ENCODE measurements at regions not wholly inside any gene's neighbourhood (a gene's known extent, or its start where the extent isn't known, plus 50 kb on each side); places are given as distances from the start of the nearest gene placed in this dataset.

DNA sequence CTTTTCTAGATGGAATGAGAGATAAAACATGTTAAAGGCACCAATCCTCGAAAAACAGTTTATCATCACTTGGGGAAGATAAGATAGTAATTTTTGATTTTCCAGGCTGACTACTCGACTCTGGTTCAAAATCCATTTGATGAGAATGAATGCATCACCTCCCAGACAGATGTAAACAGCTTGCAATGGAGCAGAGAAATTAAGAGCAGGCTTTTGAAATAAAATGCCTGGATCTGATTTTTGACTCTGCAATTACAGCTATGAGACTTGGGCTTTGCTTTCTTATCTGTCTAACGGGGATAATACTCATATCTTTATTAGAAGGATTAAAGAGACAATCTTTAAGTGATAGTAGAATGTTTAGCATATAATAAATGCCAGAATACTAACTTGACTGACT, 1148.9 kb downstream of the OLFM4 start:
- TF ChIP-seq, protein P1, sequence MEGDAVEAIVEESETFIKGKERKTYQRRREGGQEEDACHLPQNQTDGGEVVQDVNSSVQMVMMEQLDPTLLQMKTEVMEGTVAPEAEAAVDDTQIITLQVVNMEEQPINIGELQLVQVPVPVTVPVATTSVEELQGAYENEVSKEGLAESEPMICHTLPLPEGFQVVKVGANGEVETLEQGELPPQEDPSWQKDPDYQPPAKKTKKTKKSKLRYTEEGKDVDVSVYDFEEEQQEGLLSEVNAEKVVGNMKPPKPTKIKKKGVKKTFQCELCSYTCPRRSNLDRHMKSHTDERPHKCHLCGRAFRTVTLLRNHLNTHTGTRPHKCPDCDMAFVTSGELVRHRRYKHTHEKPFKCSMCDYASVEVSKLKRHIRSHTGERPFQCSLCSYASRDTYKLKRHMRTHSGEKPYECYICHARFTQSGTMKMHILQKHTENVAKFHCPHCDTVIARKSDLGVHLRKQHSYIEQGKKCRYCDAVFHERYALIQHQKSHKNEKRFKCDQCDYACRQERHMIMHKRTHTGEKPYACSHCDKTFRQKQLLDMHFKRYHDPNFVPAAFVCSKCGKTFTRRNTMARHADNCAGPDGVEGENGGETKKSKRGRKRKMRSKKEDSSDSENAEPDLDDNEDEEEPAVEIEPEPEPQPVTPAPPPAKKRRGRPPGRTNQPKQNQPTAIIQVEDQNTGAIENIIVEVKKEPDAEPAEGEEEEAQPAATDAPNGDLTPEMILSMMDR (IDR thresholded peaks at IDR 0.05; ENCODE audit: low read depth, low read length, poor library complexity, severe bottlenecking): no peak
- Histone ChIP-seq H3K4me2 (ENCODE audit: low read length) (no peak overlapping the region), H3K4me1 (ENCODE audit: control insufficient read depth, low read length) (no peaks in the 10 kb centered on the region), H3K9me3 (ENCODE audit: control insufficient read depth, insufficient read depth, low read length) (no peaks in the 10 kb centered on the region), H4K20me1 (ENCODE audit: control insufficient read depth, insufficient read depth, low read depth, low read length) (no peaks in the 10 kb centered on the region), H3K27ac (ENCODE audit: low read depth, low read length) (no peak overlapping the region), H3F3A (ENCODE audit: control insufficient read depth, insufficient read depth) (no peaks in the 10 kb centered on the region), H3K79me2 (ENCODE audit: control insufficient read depth, low read length) (no peaks in the 10 kb centered on the region), H3K4me3 (ENCODE audit: low read length) (no peak overlapping the region), H3K36me3 (ENCODE audit: control insufficient read depth, low read length) (no peaks in the 10 kb centered on the region), H3K27me3 (ENCODE audit: control insufficient read depth, low read length) (no peaks in the 10 kb centered on the region), H3K9me2 (replicated peaks; ENCODE audit: control insufficient read depth, low read length) (no peaks in the 10 kb centered on the region)

DNA sequence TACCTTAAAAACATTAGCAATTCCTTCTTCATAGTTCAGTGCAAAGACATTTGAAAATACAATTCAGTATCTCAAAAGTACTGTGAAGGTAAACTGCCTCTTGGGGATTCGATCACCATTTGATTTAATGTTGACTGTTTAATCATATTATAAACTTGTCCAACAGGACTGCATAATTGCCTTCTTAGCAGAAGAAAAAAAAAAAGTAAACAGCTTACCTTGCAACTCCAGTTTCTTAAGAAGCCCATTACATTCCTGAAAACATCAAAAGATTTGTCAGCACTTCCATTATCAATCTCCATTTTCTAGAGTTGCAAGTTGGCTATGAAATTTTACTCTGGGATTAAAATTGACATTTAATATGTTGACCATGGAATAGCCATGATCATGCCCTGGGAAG, 1154.6 kb downstream of the OLFM4 start:
- Histone ChIP-seq H4K20me1 (ENCODE audit: control insufficient read depth, insufficient read depth, low read depth, low read length) (no peaks in the 10 kb centered on the region), H3K79me2 (ENCODE audit: control insufficient read depth, low read length) (no peaks in the 10 kb centered on the region), H3K9me2 (replicated peaks; ENCODE audit: control insufficient read depth, low read length) (no peaks in the 10 kb centered on the region), H3K4me2 (ENCODE audit: low read length) (no peak overlapping the region), H3K27ac (ENCODE audit: low read depth, low read length) (no peak overlapping the region), H3K4me3 (ENCODE audit: low read length) (no peak overlapping the region), H3F3A (ENCODE audit: control insufficient read depth, insufficient read depth) (no peaks in the 10 kb centered on the region), H3K27me3 (ENCODE audit: control insufficient read depth, low read length) (no peaks in the 10 kb centered on the region), H3K4me1 (ENCODE audit: control insufficient read depth, low read length) (no peaks in the 10 kb centered on the region), H3K36me3 (ENCODE audit: control insufficient read depth, low read length) (no peaks in the 10 kb centered on the region), H3K9me3 (ENCODE audit: control insufficient read depth, insufficient read depth, low read length) (no peaks in the 10 kb centered on the region)
- no peak for TF ChIP-seq EZH2phosphoT487 (IDR thresholded peaks at IDR 0.05; ENCODE audit: borderline replicate concordance, low read length)
- TF ChIP-seq, protein P1 (IDR thresholded peaks at IDR 0.05; ENCODE audit: low read depth, low read length, poor library complexity, severe bottlenecking): no peak

GRCh38 chr13:54183728-54184127, 1155.1 kb downstream of the OLFM4 start:
- H3F3A ChIP-seq (ENCODE audit: control insufficient read depth, insufficient read depth): no peaks in the 10 kb centered on the region
- H3K9me2 ChIP-seq (replicated peaks; ENCODE audit: control insufficient read depth, low read length): no peaks in the 10 kb centered on the region
- H3K27me3 ChIP-seq (ENCODE audit: control insufficient read depth, low read length): no peaks in the 10 kb centered on the region
- no peaks in the 10 kb centered on the region for H3K36me3 ChIP-seq (ENCODE audit: control insufficient read depth, low read length)
- H3K79me2 ChIP-seq (ENCODE audit: control insufficient read depth, low read length): no peaks in the 10 kb centered on the region
- H3K4me1 ChIP-seq (ENCODE audit: control insufficient read depth, low read length): no peaks in the 10 kb centered on the region
- no peak for TF ChIP-seq EZH2phosphoT487 (IDR thresholded peaks at IDR 0.05; ENCODE audit: borderline replicate concordance, low read length)
- TF ChIP-seq, protein P1 (IDR thresholded peaks at IDR 0.05; ENCODE audit: low read depth, low read length, poor library complexity, severe bottlenecking): no peak
- H3K9me3 ChIP-seq (ENCODE audit: control insufficient read depth, insufficient read depth, low read length): no peaks in the 10 kb centered on the region
- no peak overlapping the region for H3K27ac ChIP-seq (ENCODE audit: low read depth, low read length)
- H4K20me1 ChIP-seq (ENCODE audit: control insufficient read depth, insufficient read depth, low read depth, low read length): no peaks in the 10 kb centered on the region
- no peak overlapping the region for H3K4me2 ChIP-seq (ENCODE audit: low read length)
- no peak overlapping the region for H3K4me3 ChIP-seq (ENCODE audit: low read length)

DNA sequence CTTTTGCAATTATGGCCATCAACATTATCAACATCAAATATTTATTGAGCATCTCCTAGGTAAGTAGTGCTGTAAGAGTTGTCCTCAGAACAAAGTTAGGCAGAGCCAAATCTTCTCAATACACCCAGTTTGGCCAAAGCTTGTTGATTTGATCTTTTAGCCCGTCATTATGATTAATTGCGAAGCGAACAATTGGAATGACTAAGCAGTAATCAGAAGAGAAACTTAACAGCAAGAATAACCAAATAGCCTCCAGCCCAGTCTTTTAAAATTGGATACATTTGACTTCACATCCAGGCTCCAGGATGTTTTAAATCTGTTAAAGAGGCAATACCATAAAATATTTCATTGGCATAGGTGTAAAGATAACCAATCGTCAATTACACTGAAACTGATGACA, 1156.0 kb downstream of the OLFM4 start:
- H3K9me2 ChIP-seq (replicated peaks; ENCODE audit: control insufficient read depth, low read length): no peaks in the 10 kb centered on the region

More for the DNA sequence above, 1156.0 kb downstream of the OLFM4 start:
- no peak for TF ChIP-seq EZH2phosphoT487 (IDR thresholded peaks at IDR 0.05; ENCODE audit: borderline replicate concordance, low read length)
- TF ChIP-seq, protein P1 (IDR thresholded peaks at IDR 0.05; ENCODE audit: low read depth, low read length, poor library complexity, severe bottlenecking): no peak
- Histone ChIP-seq H3K27me3 (ENCODE audit: control insufficient read depth, low read length) (no peaks in the 10 kb centered on the region), H3F3A (ENCODE audit: control insufficient read depth, insufficient read depth) (no peaks in the 10 kb centered on the region), H3K4me1 (ENCODE audit: control insufficient read depth, low read length) (no peaks in the 10 kb centered on the region), H3K79me2 (ENCODE audit: control insufficient read depth, low read length) (no peaks in the 10 kb centered on the region), H3K9me3 (ENCODE audit: control insufficient read depth, insufficient read depth, low read length) (no peaks in the 10 kb centered on the region), H3K4me3 (ENCODE audit: low read length) (no peak overlapping the region), H4K20me1 (ENCODE audit: control insufficient read depth, insufficient read depth, low read depth, low read length) (no peaks in the 10 kb centered on the region), H3K27ac (ENCODE audit: low read depth, low read length) (no peak overlapping the region), H3K36me3 (ENCODE audit: control insufficient read depth, low read length) (no peaks in the 10 kb centered on the region), H3K4me2 (ENCODE audit: low read length) (no peak overlapping the region)
